DND-41 (cell line): ENCODE measurements at regions not wholly inside any gene's neighbourhood (a gene's known extent, or its start where the extent isn't known, plus 50 kb on each side); places are given as distances from the start of the nearest gene placed in this dataset.

Experiments used
- EZH2 ChIP-seq: IDR thresholded peaks from 3 replicates; pipeline ENCODE4 v1.6.1; 2012; ENCODE audit warnings: borderline replicate concordance, low read depth, mild to moderate bottlenecking, moderate library complexity, low read length, inconsistent platforms; ENCODE audit not compliant: severe bottlenecking
- TF ChIP-seq, protein P1 (sequence below): IDR thresholded peaks from 2 replicates; pipeline ENCODE4 v1.5.1; 2012; ENCODE audit warnings: borderline replicate concordance, low read length, moderate library complexity, mild to moderate bottlenecking; ENCODE audit not compliant: poor library complexity, severe bottlenecking; ENCODE audit errors: extremely low read depth

DNA sequence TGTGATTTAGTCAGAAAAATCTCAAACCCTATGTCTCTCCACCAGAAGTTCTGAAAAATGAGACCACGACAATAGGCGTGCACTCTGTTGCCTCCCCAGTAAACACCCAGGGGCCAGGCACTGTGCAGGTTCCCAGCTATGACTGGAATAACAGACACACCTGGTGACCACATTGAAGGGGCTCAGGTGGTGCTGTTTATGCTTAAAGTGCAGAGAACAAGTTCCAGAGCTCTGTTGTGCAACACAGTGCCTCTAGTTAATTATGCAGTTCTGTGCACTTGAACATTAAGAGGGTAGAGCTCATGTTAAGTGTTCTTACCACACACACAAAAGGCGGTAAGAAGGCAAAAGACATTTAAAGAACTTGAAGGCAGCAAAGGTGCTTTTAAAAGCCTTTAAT is 52.6 kb upstream of the AFF3 start:
- TF ChIP-seq, protein P1, sequence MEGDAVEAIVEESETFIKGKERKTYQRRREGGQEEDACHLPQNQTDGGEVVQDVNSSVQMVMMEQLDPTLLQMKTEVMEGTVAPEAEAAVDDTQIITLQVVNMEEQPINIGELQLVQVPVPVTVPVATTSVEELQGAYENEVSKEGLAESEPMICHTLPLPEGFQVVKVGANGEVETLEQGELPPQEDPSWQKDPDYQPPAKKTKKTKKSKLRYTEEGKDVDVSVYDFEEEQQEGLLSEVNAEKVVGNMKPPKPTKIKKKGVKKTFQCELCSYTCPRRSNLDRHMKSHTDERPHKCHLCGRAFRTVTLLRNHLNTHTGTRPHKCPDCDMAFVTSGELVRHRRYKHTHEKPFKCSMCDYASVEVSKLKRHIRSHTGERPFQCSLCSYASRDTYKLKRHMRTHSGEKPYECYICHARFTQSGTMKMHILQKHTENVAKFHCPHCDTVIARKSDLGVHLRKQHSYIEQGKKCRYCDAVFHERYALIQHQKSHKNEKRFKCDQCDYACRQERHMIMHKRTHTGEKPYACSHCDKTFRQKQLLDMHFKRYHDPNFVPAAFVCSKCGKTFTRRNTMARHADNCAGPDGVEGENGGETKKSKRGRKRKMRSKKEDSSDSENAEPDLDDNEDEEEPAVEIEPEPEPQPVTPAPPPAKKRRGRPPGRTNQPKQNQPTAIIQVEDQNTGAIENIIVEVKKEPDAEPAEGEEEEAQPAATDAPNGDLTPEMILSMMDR = no peak
- TF ChIP-seq EZH2 = no peak
